ENCODE measurements at regions not wholly inside any gene's neighbourhood (a gene's known extent, or its start where the extent isn't known, plus 50 kb on each side); places are given as distances from the start of the nearest gene placed in this dataset.

DNA sequence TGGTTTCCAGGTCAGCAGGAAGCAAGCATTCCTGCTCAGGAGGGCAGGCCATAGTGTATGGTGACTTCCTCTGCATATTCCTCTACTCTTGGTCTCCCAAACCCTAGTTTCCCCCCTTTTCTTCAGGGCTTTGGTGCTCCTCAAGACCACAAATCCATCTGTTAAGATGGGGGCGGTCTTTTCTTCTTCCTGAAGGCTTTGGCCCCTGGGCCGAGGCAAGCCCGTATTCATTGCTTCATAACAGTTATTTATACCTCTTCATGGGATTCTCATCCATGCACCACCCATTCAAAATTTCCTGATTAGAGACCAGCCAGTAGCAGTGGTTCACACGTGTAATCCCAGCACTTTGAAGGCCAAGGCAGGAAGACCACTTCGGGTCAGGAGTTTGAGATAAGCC is 62.1 kb upstream of the IL12A start:
- no peak for DNase-seq (ENCODE audit: low read depth)
- TF ChIP-seq, protein P1, sequence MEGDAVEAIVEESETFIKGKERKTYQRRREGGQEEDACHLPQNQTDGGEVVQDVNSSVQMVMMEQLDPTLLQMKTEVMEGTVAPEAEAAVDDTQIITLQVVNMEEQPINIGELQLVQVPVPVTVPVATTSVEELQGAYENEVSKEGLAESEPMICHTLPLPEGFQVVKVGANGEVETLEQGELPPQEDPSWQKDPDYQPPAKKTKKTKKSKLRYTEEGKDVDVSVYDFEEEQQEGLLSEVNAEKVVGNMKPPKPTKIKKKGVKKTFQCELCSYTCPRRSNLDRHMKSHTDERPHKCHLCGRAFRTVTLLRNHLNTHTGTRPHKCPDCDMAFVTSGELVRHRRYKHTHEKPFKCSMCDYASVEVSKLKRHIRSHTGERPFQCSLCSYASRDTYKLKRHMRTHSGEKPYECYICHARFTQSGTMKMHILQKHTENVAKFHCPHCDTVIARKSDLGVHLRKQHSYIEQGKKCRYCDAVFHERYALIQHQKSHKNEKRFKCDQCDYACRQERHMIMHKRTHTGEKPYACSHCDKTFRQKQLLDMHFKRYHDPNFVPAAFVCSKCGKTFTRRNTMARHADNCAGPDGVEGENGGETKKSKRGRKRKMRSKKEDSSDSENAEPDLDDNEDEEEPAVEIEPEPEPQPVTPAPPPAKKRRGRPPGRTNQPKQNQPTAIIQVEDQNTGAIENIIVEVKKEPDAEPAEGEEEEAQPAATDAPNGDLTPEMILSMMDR (IDR thresholded peaks at IDR 0.05; ENCODE audit: insufficient read depth, low read depth, low read length, missing control alignments), result no peak
- no peak overlapping the region for H3K4me3 ChIP-seq (ENCODE audit: low read length)

DNA sequence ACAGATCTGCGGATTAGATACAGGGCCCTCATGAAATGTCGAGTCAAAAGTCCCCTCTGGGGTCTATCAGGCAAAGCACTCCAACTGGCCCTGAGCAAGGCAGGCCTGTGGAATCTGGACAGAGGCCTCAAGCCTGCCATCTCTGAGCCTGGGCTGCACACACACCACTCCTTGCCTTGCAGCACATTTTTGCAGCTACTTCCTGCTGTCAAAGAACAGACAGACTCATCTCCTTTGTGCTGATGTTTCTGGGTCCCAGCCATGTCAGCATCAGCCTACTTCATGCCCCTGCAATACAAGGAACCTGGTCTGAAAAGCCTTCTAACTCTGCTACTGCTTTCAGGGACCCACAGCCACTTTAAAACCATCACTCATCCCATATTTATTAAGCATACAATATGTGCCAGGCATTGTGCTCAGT is 60.6 kb upstream of the IL12A start:
- TF ChIP-seq, protein P1 (IDR thresholded peaks at IDR 0.05; ENCODE audit: insufficient read depth, low read depth, low read length, missing control alignments), result no peak
- no peak overlapping the region for H3K4me3 ChIP-seq (ENCODE audit: low read length)
- peak; percentile 69 for DNase-seq (ENCODE audit: low read depth)

DNA sequence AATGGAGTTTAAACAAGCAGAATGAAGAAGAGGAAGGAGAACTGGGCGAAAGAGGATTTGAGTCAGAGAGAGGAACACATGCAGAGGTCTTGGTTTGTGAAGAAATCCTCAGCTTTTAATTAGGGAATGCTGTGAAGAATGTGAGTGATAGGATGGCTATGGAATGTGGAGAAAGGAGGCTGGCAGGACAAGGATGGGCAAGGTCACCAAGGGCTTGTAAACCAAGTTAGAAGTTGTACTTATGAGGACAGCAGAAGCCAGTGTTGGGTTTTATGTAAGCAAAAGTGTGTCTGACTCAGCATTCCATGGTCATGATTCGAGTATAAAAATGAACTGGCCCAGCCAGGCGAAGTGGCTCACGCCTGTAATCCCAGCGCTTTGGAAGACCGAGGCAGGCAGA is 60.0 kb upstream of the IL12A start:
- TF ChIP-seq, protein P1 (IDR thresholded peaks at IDR 0.05; ENCODE audit: insufficient read depth, low read depth, low read length, missing control alignments), result no peak
- no peak overlapping the region for H3K4me3 ChIP-seq (ENCODE audit: low read length)
- peak; percentile 97 for DNase-seq (ENCODE audit: low read depth)

DNA sequence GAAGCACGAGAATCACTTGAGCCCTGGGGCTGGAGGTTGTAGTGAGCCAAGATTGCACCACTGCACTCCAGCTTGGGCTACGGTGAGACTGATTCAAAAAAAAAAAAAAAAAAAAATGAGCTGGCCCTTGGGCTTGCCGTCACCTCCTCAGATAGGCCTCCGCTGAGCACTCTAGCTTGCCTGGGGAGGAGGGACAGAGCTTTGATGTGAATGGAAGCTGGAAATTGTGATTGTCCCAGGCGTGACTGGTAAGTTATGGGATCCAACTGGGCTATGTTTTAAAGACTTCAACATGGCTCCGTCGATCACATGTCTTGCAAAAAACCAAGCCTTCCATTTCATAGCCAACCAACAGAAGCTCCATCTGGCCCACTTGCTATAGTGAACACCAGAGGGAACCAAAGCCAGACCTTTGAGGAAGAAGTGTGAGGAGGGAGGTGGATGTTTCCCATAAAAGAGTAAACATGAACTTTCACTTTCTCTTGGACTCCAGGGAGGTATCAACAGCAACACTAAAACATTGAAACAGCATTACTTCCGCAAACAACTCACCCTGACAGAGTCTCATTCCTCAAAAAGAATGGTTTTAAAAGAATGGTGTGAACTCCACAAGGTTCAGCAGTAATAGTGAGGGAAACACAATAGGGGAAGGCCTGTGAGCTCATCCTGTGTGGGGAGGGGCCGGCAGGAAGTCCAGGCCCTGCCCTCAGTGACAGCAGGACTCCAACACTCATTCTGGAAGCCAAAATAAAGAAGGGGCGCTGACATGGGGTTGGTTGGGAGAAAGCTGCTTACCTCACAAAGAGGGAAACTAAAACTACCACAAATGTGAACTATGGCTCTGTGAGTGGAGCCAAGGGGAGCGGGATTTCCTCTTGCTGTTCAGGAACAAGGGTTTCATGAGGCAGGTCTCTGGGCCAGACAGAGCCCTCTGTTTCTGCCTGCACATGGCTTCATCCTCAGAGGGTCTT is 59.2 kb upstream of the IL12A start:
- TF ChIP-seq, protein P1 (IDR thresholded peaks at IDR 0.05; ENCODE audit: insufficient read depth, low read depth, low read length, missing control alignments), result no peak
- no peak overlapping the region for H3K4me3 ChIP-seq (ENCODE audit: low read length)
- DNase-seq (ENCODE audit: low read depth), result peak; percentile 31

DNA sequence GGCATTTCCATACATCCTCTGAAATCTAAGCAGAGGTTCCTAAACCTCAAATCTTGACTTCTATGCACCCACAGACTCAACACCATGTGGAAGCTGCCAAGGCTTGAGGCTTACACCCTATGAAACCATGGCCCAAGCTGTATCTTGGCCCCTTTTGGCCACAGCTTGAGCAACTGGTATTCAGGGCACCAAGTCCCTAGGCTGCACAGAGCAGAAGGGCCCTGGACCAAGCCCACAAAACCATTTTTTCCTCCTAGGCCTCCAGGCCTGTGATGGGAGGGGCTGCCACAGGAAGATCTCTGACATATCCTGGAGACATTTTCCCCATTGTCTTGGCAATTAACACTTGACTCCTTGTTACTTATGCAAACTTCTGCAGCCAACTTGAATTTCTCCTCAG is 54.4 kb upstream of the IL12A start:
- no peak for DNase-seq (ENCODE audit: low read depth)
- no peak overlapping the region for H3K4me3 ChIP-seq (ENCODE audit: low read length)
- TF ChIP-seq, protein P1 (IDR thresholded peaks at IDR 0.05; ENCODE audit: insufficient read depth, low read depth, low read length, missing control alignments), result no peak

DNA sequence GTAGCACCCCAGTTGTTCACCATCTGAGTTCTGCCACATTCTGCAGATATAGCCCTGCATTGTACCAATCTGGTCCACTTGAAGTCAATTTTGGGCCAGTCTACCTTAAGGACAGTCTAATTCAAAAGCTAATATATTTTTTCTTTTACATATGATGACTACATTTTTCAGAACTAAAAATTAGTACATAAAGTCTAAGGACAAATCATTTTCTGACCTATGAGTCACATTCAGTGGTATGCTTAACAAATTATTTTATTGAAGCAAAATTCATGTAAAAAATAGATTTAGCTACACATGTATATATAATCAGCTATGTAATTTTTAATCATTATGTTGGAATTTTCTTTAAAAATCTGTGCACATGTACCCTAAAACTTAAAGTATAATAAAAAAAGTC is 52.1 kb upstream of the IL12A start:
- DNase-seq (ENCODE audit: low read depth), result no peak
- H3K4me3 ChIP-seq (ENCODE audit: low read length), result no peak overlapping the region
- TF ChIP-seq, protein P1 (IDR thresholded peaks at IDR 0.05; ENCODE audit: insufficient read depth, low read depth, low read length, missing control alignments), result no peak
